SK-MEL-5 (cell line): ENCODE measurements at regions not wholly inside any gene's neighbourhood (a gene's known extent, or its start where the extent isn't known, plus 50 kb on each side); places are given as distances from the start of the nearest gene placed in this dataset.
A peak's percentile ranks its signal among the peaks of the same experiment; 100 is the strongest.

ENCODE experiments used
- DNase-seq: peaks from one replicate; pipeline ENCODE4 v3.0.0-alpha.2; 2016; ENCODE audit warnings: low read depth, low spot score
- in situ Hi-C: cut with HindIII; loops from 2 replicates; pipeline ENCODE4 v1.10.0; 2016; ENCODE audit warnings: low sequenced_read_pairs, high pct_unique_total_duplicates, low pct_unique_long_range_greater_than_20kb

- peak; percentile 14 for DNase-seq
- in situ Hi-C loops, result no loop called here
These were observed 178.1 kb upstream of the NFIA start for GRCh38 chr1:60904099-60904851.

- in situ Hi-C loops, result no loop called here
- DNase-seq, result no peak
These were observed 178.8 kb upstream of the NFIA start for GRCh38 chr1:60903591-60903990.

- DNase-seq, result no peak
- in situ Hi-C loops, result no loop called here
These were observed 182.9 kb upstream of the NFIA start for GRCh38 chr1:60899464-60899863.

GRCh38 chr1:60898987-60899386, 183.4 kb upstream of the NFIA start:
- in situ Hi-C loops, result no loop called here
- DNase-seq, result no peak

GRCh38 chr1:60898413-60898812, 183.9 kb upstream of the NFIA start:
- no peak for DNase-seq

GRCh38 chr1:60896701-60897363, 185.5 kb upstream of the NFIA start:
- DNase-seq, result no peak
- in situ Hi-C loops, result no loop called here

More at GRCh38 chr1:60898413-60898812, 183.9 kb upstream of the NFIA start:
- in situ Hi-C loops, result no loop called here

GRCh38 chr1:60895701-60896100, 186.7 kb upstream of the NFIA start:
- in situ Hi-C loops, result no loop called here
- DNase-seq, result no peak

GRCh38 chr1:60895252-60895651, 187.1 kb upstream of the NFIA start:
- no peak for DNase-seq
- in situ Hi-C loops, result no loop called here

GRCh38 chr1:60894741-60895140, 187.6 kb upstream of the NFIA start:
- DNase-seq, result no peak
- in situ Hi-C loops, result no loop called here

GRCh38 chr1:60894130-60894529, 188.2 kb upstream of the NFIA start:
- in situ Hi-C loops, result no loop called here

GRCh38 chr1:60893136-60893930, 189.0 kb upstream of the NFIA start:
- DNase-seq, result no peak
- in situ Hi-C loops, result no loop called here

More at GRCh38 chr1:60894130-60894529, 188.2 kb upstream of the NFIA start:
- no peak for DNase-seq

- in situ Hi-C loops, result no loop called here
- no peak for DNase-seq
These were observed 190.6 kb upstream of the NFIA start for GRCh38 chr1:60891765-60892164.

GRCh38 chr1:60891281-60891680, 191.1 kb upstream of the NFIA start:
- DNase-seq, result peak; percentile 55
- in situ Hi-C loops, result no loop called here

- DNase-seq, result no peak
- in situ Hi-C loops, result no loop called here
These were observed 191.7 kb upstream of the NFIA start for GRCh38 chr1:60890664-60891063.

GRCh38 chr1:60889709-60890108, 192.7 kb upstream of the NFIA start:
- in situ Hi-C loops, result no loop called here

GRCh38 chr1:60888126-60888525, 194.2 kb upstream of the NFIA start:
- DNase-seq, result no peak
- in situ Hi-C loops, result no loop called here

More at GRCh38 chr1:60889709-60890108, 192.7 kb upstream of the NFIA start:
- no peak for DNase-seq

- in situ Hi-C loops, result no loop called here
These were observed 195.5 kb upstream of the NFIA start for GRCh38 chr1:60886793-60887331.

GRCh38 chr1:60886090-60886489, 196.3 kb upstream of the NFIA start:
- no peak for DNase-seq
- in situ Hi-C loops, result no loop called here

More at GRCh38 chr1:60886793-60887331, 195.5 kb upstream of the NFIA start:
- DNase-seq, result no peak
